IPS-18a (cell line): ENCODE measurements at regions not wholly inside any gene's neighbourhood (a gene's known extent, or its start where the extent isn't known, plus 50 kb on each side); places are given as distances from the start of the nearest gene placed in this dataset.

Experiments
- H3K27ac ChIP-seq: one replicate; pipeline ENCODE4 v1.5.1; 2013; ENCODE audit warnings: low read length
- H3K27me3 ChIP-seq: one replicate; pipeline ENCODE4 v1.6.1; 2013; ENCODE audit warnings: mild to moderate bottlenecking, low read length; ENCODE audit not compliant: control insufficient read depth, insufficient read depth
- H3K36me3 ChIP-seq: one replicate; pipeline ENCODE4 v1.6.1; 2013; ENCODE audit warnings: low read depth, low read length; ENCODE audit not compliant: control insufficient read depth
- H3K4me1 ChIP-seq: one replicate; pipeline ENCODE4 v1.6.1; 2013; ENCODE audit warnings: low read depth, low read length; ENCODE audit not compliant: control insufficient read depth
- H3K4me3 ChIP-seq: one replicate; pipeline ENCODE4 v1.5.1; 2013; ENCODE audit warnings: low read length
- H3K9ac ChIP-seq: one replicate; pipeline ENCODE4 v1.6.1; 2013; ENCODE audit warnings: mild to moderate bottlenecking, low read length, moderate library complexity
- H3K9me3 ChIP-seq: one replicate; pipeline ENCODE4 v1.6.1; 2013; ENCODE audit warnings: low read depth, low read length; ENCODE audit not compliant: control insufficient read depth

GRCh38 chr5:174384509-174384947, 339.0 kb downstream of the NSG2 start:
- H3K36me3 ChIP-seq: no peaks in the 10 kb centered on the region

GRCh38 chr5:174386306-174386705, 338.1 kb upstream of the MSX2 start:
- H3K4me3 ChIP-seq: no peak overlapping the region
- no peak overlapping the region for H3K27ac ChIP-seq
- H3K9me3 ChIP-seq: no peaks in the 10 kb centered on the region
- H3K27me3 ChIP-seq: no peaks in the 10 kb centered on the region
- no peaks in the 10 kb centered on the region for H3K36me3 ChIP-seq
- no peak overlapping the region for H3K9ac ChIP-seq
- no peaks in the 10 kb centered on the region for H3K4me1 ChIP-seq

More at GRCh38 chr5:174384509-174384947, 339.0 kb downstream of the NSG2 start:
- Histone ChIP-seq H3K27ac (no peak overlapping the region), H3K9me3 (no peaks in the 10 kb centered on the region), H3K9ac (no peak overlapping the region), H3K4me3 (no peak overlapping the region), H3K4me1 (no peaks in the 10 kb centered on the region), H3K27me3 (no peaks in the 10 kb centered on the region)

- H3K27me3 ChIP-seq: no peaks in the 10 kb centered on the region
- no peaks in the 10 kb centered on the region for H3K4me1 ChIP-seq
- no peaks in the 10 kb centered on the region for H3K9me3 ChIP-seq
- no peak overlapping the region for H3K9ac ChIP-seq
- no peak overlapping the region for H3K4me3 ChIP-seq
- H3K36me3 ChIP-seq: no peaks in the 10 kb centered on the region
- H3K27ac ChIP-seq: no peak overlapping the region
Measured at GRCh38 chr5:174386846-174387245, 337.5 kb upstream of the MSX2 start.

GRCh38 chr5:174387448-174387847, 336.9 kb upstream of the MSX2 start:
- no peak overlapping the region for H3K9ac ChIP-seq
- H3K9me3 ChIP-seq: no peaks in the 10 kb centered on the region
- H3K36me3 ChIP-seq: no peaks in the 10 kb centered on the region
- H3K4me1 ChIP-seq: no peaks in the 10 kb centered on the region
- no peak overlapping the region for H3K4me3 ChIP-seq
- H3K27ac ChIP-seq: no peak overlapping the region
- H3K27me3 ChIP-seq: no peaks in the 10 kb centered on the region

GRCh38 chr5:174392892-174393291, 331.5 kb upstream of the MSX2 start:
- Histone ChIP-seq H3K4me1 (no peaks in the 10 kb centered on the region), H3K9me3 (no peaks in the 10 kb centered on the region), H3K27me3 (no peaks in the 10 kb centered on the region), H3K27ac (no peak overlapping the region), H3K9ac (no peak overlapping the region), H3K4me3 (no peak overlapping the region), H3K36me3 (no peaks in the 10 kb centered on the region)

- Histone ChIP-seq H3K4me1 (no peaks in the 10 kb centered on the region), H3K36me3 (no peaks in the 10 kb centered on the region), H3K27me3 (no peaks in the 10 kb centered on the region), H3K9ac (no peak overlapping the region), H3K9me3 (no peaks in the 10 kb centered on the region), H3K27ac (no peak overlapping the region), H3K4me3 (no peak overlapping the region)
Measured at GRCh38 chr5:174396541-174396940, 327.8 kb upstream of the MSX2 start.

GRCh38 chr5:174397206-174397605, 327.2 kb upstream of the MSX2 start:
- Histone ChIP-seq H3K27ac (no peak overlapping the region), H3K9me3 (no peaks in the 10 kb centered on the region), H3K27me3 (no peaks in the 10 kb centered on the region), H3K9ac (no peak overlapping the region), H3K4me1 (no peaks in the 10 kb centered on the region), H3K36me3 (no peaks in the 10 kb centered on the region), H3K4me3 (no peak overlapping the region)

GRCh38 chr5:174398171-174398570, 326.2 kb upstream of the MSX2 start:
- Histone ChIP-seq H3K27ac (no peak overlapping the region), H3K4me3 (no peak overlapping the region), H3K36me3 (no peaks in the 10 kb centered on the region), H3K4me1 (no peaks in the 10 kb centered on the region), H3K9me3 (no peaks in the 10 kb centered on the region), H3K27me3 (no peaks in the 10 kb centered on the region), H3K9ac (no peak overlapping the region)

GRCh38 chr5:174399411-174399810, 325.0 kb upstream of the MSX2 start:
- Histone ChIP-seq H3K27ac (no peak overlapping the region), H3K9ac (no peak overlapping the region), H3K36me3 (no peaks in the 10 kb centered on the region), H3K4me3 (no peak overlapping the region), H3K9me3 (no peaks in the 10 kb centered on the region), H3K4me1 (no peaks in the 10 kb centered on the region), H3K27me3 (no peaks in the 10 kb centered on the region)

GRCh38 chr5:174400461-174400860, 323.9 kb upstream of the MSX2 start:
- H3K36me3 ChIP-seq: no peaks in the 10 kb centered on the region
- no peaks in the 10 kb centered on the region for H3K4me1 ChIP-seq
- H3K27me3 ChIP-seq: no peaks in the 10 kb centered on the region
- H3K9ac ChIP-seq: no peak overlapping the region
- no peak overlapping the region for H3K4me3 ChIP-seq
- H3K9me3 ChIP-seq: no peaks in the 10 kb centered on the region
- no peak overlapping the region for H3K27ac ChIP-seq

GRCh38 chr5:174401793-174402192, 322.6 kb upstream of the MSX2 start:
- Histone ChIP-seq H3K4me1 (no peaks in the 10 kb centered on the region), H3K9me3 (no peaks in the 10 kb centered on the region), H3K27ac (no peak overlapping the region), H3K4me3 (no peak overlapping the region), H3K9ac (no peak overlapping the region), H3K27me3 (no peaks in the 10 kb centered on the region), H3K36me3 (no peaks in the 10 kb centered on the region)

- Histone ChIP-seq H3K27me3 (no peaks in the 10 kb centered on the region), H3K36me3 (no peaks in the 10 kb centered on the region), H3K9ac (no peak overlapping the region), H3K27ac (no peak overlapping the region), H3K4me1 (no peaks in the 10 kb centered on the region), H3K9me3 (no peaks in the 10 kb centered on the region), H3K4me3 (no peak overlapping the region)
Measured at GRCh38 chr5:174402222-174402812, 322.1 kb upstream of the MSX2 start.
